ENCODE measurements at regions not wholly inside any gene's neighbourhood (a gene's known extent, or its start where the extent isn't known, plus 50 kb on each side); places are given as distances from the start of the nearest gene placed in this dataset.

DNA sequence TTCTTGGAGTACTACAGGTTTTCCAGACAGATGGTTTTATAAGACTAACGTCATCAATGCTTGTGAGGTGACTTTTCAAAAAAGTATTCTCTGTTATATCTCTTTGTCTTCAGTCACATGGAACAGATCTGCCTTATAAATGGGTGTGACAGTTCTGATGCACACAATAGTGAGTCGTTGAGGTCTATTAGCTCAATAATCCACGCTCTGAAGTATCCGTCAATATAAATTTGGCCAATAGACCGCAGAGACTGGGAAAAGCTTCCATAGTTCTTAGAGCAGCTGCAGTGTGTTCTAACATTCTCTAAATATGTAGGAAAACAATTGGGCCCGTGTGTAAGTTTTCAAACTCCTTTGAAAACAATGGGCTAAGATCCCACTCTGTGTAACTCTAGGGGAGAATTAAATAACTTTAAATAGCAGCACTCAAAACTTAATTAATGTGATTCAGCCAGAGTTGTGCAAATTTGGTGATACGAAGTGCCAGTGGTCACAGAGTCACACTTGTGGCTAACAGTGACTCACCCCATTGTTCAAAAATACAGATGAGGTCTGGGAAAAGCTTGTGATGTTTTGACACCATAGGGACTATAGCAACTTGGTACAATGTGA lies 316.0 kb downstream of the LMO4 start:
- TF ChIP-seq, protein P1, sequence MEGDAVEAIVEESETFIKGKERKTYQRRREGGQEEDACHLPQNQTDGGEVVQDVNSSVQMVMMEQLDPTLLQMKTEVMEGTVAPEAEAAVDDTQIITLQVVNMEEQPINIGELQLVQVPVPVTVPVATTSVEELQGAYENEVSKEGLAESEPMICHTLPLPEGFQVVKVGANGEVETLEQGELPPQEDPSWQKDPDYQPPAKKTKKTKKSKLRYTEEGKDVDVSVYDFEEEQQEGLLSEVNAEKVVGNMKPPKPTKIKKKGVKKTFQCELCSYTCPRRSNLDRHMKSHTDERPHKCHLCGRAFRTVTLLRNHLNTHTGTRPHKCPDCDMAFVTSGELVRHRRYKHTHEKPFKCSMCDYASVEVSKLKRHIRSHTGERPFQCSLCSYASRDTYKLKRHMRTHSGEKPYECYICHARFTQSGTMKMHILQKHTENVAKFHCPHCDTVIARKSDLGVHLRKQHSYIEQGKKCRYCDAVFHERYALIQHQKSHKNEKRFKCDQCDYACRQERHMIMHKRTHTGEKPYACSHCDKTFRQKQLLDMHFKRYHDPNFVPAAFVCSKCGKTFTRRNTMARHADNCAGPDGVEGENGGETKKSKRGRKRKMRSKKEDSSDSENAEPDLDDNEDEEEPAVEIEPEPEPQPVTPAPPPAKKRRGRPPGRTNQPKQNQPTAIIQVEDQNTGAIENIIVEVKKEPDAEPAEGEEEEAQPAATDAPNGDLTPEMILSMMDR (IDR thresholded peaks at IDR 0.05) = no peak
- no peak for TF ChIP-seq POLR2A (IDR thresholded peaks at IDR 0.05)
